GM23338 (cell line): ENCODE measurements at regions not wholly inside any gene's neighbourhood (a gene's known extent, or its start where the extent isn't known, plus 50 kb on each side); places are given as distances from the start of the nearest gene placed in this dataset.
A peak's percentile ranks its signal among the peaks of the same experiment; 100 is the strongest.

Source experiments
- ATAC-seq: fragments of 200-7000 bp; cut with Tn5 transposase; 3 replicates; pipeline ENCODE4 v1.9.1; 2020
- DNase-seq: peaks from one replicate; pipeline ENCODE4 v3.0.0-alpha.2; 2015; ENCODE audit warnings: low spot score
- H2AFZ ChIP-seq: fragments of 200-600 bp; sonication (generic); 2 replicates; pipeline ENCODE4 v1.8.0; 2016; ENCODE audit warnings: antibody characterized with exemption, mild to moderate bottlenecking, moderate library complexity
- H3F3A ChIP-seq: fragments of 200-600 bp; sonication (generic); replicated peaks from 2 replicates; pipeline ENCODE4 v1.8.0; 2017; ENCODE audit warnings: antibody characterized with exemption, mixed run types, low read depth
- H3K27ac ChIP-seq: fragments of 200-600 bp; sonication (generic); 2 replicates; pipeline ENCODE4 v1.6.1; 2016; ENCODE audit warnings: low read depth
- H3K27me3 ChIP-seq: fragments of 200-600 bp; sonication (generic); 2 replicates; pipeline ENCODE4 v1.8.0; 2016; ENCODE audit warnings: mild to moderate bottlenecking, mixed run types, moderate library complexity; ENCODE audit not compliant: insufficient read depth
- H3K36me3 ChIP-seq: fragments of 200-600 bp; sonication (generic); 2 replicates; pipeline ENCODE4 v1.8.0; 2016; ENCODE audit warnings: mild to moderate bottlenecking; ENCODE audit not compliant: insufficient read depth
- H3K4me1 ChIP-seq: fragments of 200-600 bp; sonication (generic); 2 replicates; pipeline ENCODE4 v1.8.0; 2016; ENCODE audit warnings: mild to moderate bottlenecking, moderate library complexity; ENCODE audit not compliant: insufficient read depth
- H3K4me2 ChIP-seq: fragments of 200-600 bp; sonication (generic); 2 replicates; pipeline ENCODE4 v1.7.1; 2017; ENCODE audit warnings: mixed run types
- H3K4me3 ChIP-seq: fragments of 200-600 bp; sonication (generic); 2 replicates; pipeline ENCODE4 v1.6.1; 2016; ENCODE audit warnings: mixed run types
- H3K79me2 ChIP-seq: fragments of 200-600 bp; sonication (generic); replicated peaks from 2 replicates; pipeline ENCODE4 v1.8.0; 2017; ENCODE audit warnings: mild to moderate bottlenecking; ENCODE audit not compliant: insufficient read depth
- H3K9me2 ChIP-seq: fragments of 200-600 bp; sonication (generic); 2 replicates; pipeline ENCODE4 v1.8.0; 2017; ENCODE audit not compliant: insufficient read depth
- H4K20me1 ChIP-seq: fragments of 200-600 bp; sonication (generic); replicated peaks from 2 replicates; pipeline ENCODE4 v1.8.0; 2017; ENCODE audit warnings: mild to moderate bottlenecking; ENCODE audit not compliant: insufficient read depth
- H3K27ac Mint-ChIP-seq: 2 replicates; pipeline ENCODE4 v1.8.0; 2020; ENCODE audit warnings: inconsistent platforms, mild to moderate bottlenecking, moderate library complexity, mixed read lengths
- H3K27me3 Mint-ChIP-seq: 3 replicates; pipeline ENCODE4 v1.8.0; 2022; ENCODE audit warnings: low read depth, mild to moderate bottlenecking, moderate library complexity, mixed read lengths, inconsistent platforms; ENCODE audit not compliant: insufficient read depth, poor library complexity
- H3K36me3 Mint-ChIP-seq: 3 replicates; pipeline ENCODE4 v1.8.0; 2021; ENCODE audit warnings: low read depth, mild to moderate bottlenecking, inconsistent platforms, moderate library complexity, mixed read lengths
- H3K4me1 Mint-ChIP-seq: 3 replicates; pipeline ENCODE4 v1.8.0; 2020; ENCODE audit warnings: mild to moderate bottlenecking, inconsistent platforms, mixed read lengths
- H3K4me3 Mint-ChIP-seq: 3 replicates; pipeline ENCODE4 v1.8.0; 2021; ENCODE audit warnings: moderate library complexity, mild to moderate bottlenecking, inconsistent platforms, mixed read lengths
- H3K9me3 Mint-ChIP-seq: 3 replicates; pipeline ENCODE4 v1.8.0; 2020; ENCODE audit warnings: moderate library complexity, mild to moderate bottlenecking, inconsistent platforms, mixed read lengths
- CREB1 ChIP-seq: fragments of 250-450 bp; sonication (Bioruptor Pico); IDR thresholded peaks from 2 replicates; pipeline ENCODE4 v1.5.0; 2020; ENCODE audit warnings: low read depth, mild to moderate bottlenecking, moderate library complexity
- CTCF ChIP-seq, 2 experiments: fragments of 200-600 bp in 1 of 2; sonication (generic) in 1 of 2; conservative IDR thresholded peaks; 2 replicates each; pipeline versions ENCODE4 v1.5.1 to v1.6.1; 2016 to 2017; ENCODE audit warnings: antibody characterized with exemption in 2 of 2, low read depth in 2 of 2, mild to moderate bottlenecking in 2 of 2, moderate library complexity in 1 of 2
- ETS1 ChIP-seq: IDR thresholded peaks from 2 replicates; pipeline ENCODE4 v1.6.1; 2016; ENCODE audit warnings: antibody characterized with exemption
- EZH2 ChIP-seq: fragments of 200-600 bp; sonication (generic); IDR thresholded peaks from one replicate; pipeline ENCODE4 v1.8.0; 2017; ENCODE audit warnings: antibody characterized with exemption, mild to moderate bottlenecking, low read depth; ENCODE audit not compliant: unreplicated experiment
- EZH2phosphoT487 ChIP-seq: fragments of 200-600 bp; sonication (generic); IDR thresholded peaks from one replicate; pipeline ENCODE4 v1.8.1; 2018; ENCODE audit warnings: antibody characterized with exemption; ENCODE audit not compliant: unreplicated experiment
- JUNB ChIP-seq: IDR thresholded peaks from one replicate; pipeline ENCODE4 v1.6.1; 2016; ENCODE audit warnings: antibody characterized with exemption; ENCODE audit not compliant: unreplicated experiment
- NANOG ChIP-seq: IDR thresholded peaks from 2 replicates; pipeline ENCODE4 v1.6.1; 2016; ENCODE audit warnings: antibody characterized with exemption, borderline replicate concordance
- POLR2AphosphoS5 ChIP-seq: IDR thresholded peaks from 2 replicates; pipeline ENCODE4 v1.6.1; 2016; ENCODE audit warnings: antibody characterized with exemption, low read depth
- REST ChIP-seq: IDR thresholded peaks from one replicate; pipeline ENCODE4 v1.6.1; 2018; ENCODE audit warnings: antibody characterized with exemption; ENCODE audit not compliant: unreplicated experiment
- STAT1 ChIP-seq: IDR thresholded peaks from one replicate; pipeline ENCODE4 v1.6.1; 2016; ENCODE audit warnings: antibody characterized with exemption; ENCODE audit not compliant: unreplicated experiment
- ZNF114 ChIP-seq: fragments of 250-450 bp; sonication (Bioruptor Pico); IDR thresholded peaks from 2 replicates; pipeline ENCODE4 v1.5.0; 2020; ENCODE audit warnings: mild to moderate bottlenecking, moderate library complexity
- ZNF331 ChIP-seq: fragments of 250-450 bp; sonication (Bioruptor Pico); IDR thresholded peaks from 2 replicates; pipeline ENCODE4 v1.5.0; 2020; ENCODE audit warnings: low read depth, mild to moderate bottlenecking, moderate library complexity
- ZNF462 ChIP-seq: fragments of 250-450 bp; sonication (Bioruptor Pico); IDR thresholded peaks from 2 replicates; pipeline ENCODE4 v1.5.0; 2020; ENCODE audit warnings: mild to moderate bottlenecking, moderate library complexity

GRCh38 chr5:103469288-103470040, 93.1 kb downstream of the NUDT12 start:
- H4K20me1 ChIP-seq = no peaks in the 10 kb centered on the region
- TF ChIP-seq NANOG = no peak
- no peak for TF ChIP-seq JUNB
- TF ChIP-seq EZH2 = no peak
- TF ChIP-seq CREB1 (CRISPR knock-in tag) = no peak
- no peak for TF ChIP-seq STAT1
- no peak for TF ChIP-seq EZH2phosphoT487
- no peak for TF ChIP-seq POLR2AphosphoS5
- no peak for TF ChIP-seq CTCF (conservative IDR thresholded peaks at IDR 0.05; ENCODE audit: low read depth in 2 of 2)
- no peak for TF ChIP-seq ZNF114 (CRISPR knock-in tag)
- TF ChIP-seq REST = no peak
- TF ChIP-seq ETS1 = no peak
- no peak for TF ChIP-seq ZNF331 (CRISPR knock-in tag)
- TF ChIP-seq ZNF462 (CRISPR knock-in tag) = no peak
- ATAC-seq (no peak), DNase-seq (no peak)
- no peak overlapping the region for H3K4me2 ChIP-seq
- H3K79me2 ChIP-seq = no peaks in the 10 kb centered on the region
- H3K9me2 ChIP-seq = no peaks in the 10 kb centered on the region
- H3K27me3 ChIP-seq = no peaks in the 10 kb centered on the region
- no peaks in the 10 kb centered on the region for H3K4me1 Mint-ChIP-seq
- no peaks in the 10 kb centered on the region for H3K36me3 ChIP-seq
- no peak overlapping the region for H3K4me3 ChIP-seq
- peak overlapping the region; percentile 72; the same call in 1 of the 2 replicates for H2AFZ ChIP-seq
- no peak overlapping the region for H3K4me3 Mint-ChIP-seq
- H3K27ac Mint-ChIP-seq = no peak overlapping the region
- H3F3A ChIP-seq = no peaks in the 10 kb centered on the region
- H3K36me3 Mint-ChIP-seq = no peaks in the 10 kb centered on the region
- no peaks in the 10 kb centered on the region for H3K27me3 Mint-ChIP-seq
- H3K4me1 ChIP-seq = no peaks in the 10 kb centered on the region
- no peaks in the 10 kb centered on the region for H3K9me3 Mint-ChIP-seq
- no peak overlapping the region for H3K27ac ChIP-seq
